GM19035 (cell line): ENCODE measurements at regions not wholly inside any gene's neighbourhood (a gene's known extent, or its start where the extent isn't known, plus 50 kb on each side); places are given as distances from the start of the nearest gene placed in this dataset.
A peak's percentile ranks its signal among the peaks of the same experiment; 100 is the strongest.

Source experiments
- ATAC-seq: cut with Tn5 transposase; IDR thresholded peaks from one replicate; pipeline ENCODE4 v1.9.1; 2021; ENCODE audit not compliant: unreplicated experiment

DNA sequence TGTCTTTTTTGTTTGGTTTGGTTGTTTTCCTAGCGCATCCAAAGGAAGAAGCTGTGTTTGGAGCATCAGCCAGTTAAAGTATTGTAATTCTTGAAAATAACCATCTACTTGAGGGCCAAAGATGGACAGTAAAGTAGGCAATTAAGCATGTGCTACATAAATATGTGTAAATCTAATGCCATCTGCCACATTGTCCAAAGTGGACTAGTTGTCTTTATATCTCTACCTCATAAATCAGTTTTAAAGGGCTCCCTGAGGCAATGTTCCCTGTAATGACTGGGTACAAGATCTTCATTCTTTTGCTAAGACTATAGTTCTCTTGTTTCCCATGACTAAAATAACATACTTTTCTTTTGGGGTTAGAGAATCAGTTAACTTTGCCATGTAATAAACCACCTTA is 460.0 kb upstream of the RARB start:
- ATAC-seq = no peak

DNA sequence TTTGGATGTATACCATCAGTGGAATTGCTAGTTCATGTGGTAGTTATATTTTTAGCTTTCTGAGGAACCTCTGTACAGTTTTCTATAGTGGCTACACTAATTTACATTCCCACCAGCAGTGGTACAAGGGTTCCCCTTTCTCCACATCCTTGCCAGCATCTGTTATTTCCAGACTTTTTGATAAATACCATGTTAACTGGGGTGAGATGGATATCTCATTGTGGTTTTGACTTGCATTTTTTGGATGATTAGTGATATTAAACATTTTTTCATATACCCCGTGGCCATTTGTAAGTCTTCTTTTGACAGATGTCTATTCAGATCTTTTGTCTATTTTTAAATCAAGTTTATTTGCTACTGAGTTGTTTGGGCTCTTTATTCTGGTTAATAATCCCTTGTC is 455.6 kb upstream of the RARB start:
- ATAC-seq = no peak

- ATAC-seq = no peak
Measured at GRCh38 chr3:24981309-24981708, 446.8 kb upstream of the RARB start.

GRCh38 chr3:24981924-24982323 is 446.1 kb upstream of the RARB start:
- no peak for ATAC-seq

DNA sequence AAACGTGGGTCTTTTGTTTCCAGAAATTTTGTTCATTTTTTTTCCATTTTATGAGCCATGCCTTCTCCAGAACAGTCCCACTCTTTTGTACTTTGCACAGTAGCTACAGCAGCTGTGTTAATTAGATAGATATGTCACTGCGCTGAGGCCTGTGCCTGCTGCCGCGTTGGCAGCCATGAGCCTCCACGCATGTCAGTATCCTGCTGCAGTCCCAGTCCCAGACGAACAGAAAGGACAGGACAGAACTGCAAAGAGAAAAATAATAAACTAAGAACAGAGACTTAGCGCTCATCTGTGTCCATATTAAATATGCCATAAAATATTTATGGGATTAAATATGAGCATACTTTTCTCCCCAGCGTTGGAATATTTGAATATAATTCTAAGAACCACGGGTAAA is 442.4 kb upstream of the RARB start:
- ATAC-seq = no peak

GRCh38 chr3:24986612-24987011 is 441.5 kb upstream of the RARB start:
- ATAC-seq = no peak

DNA sequence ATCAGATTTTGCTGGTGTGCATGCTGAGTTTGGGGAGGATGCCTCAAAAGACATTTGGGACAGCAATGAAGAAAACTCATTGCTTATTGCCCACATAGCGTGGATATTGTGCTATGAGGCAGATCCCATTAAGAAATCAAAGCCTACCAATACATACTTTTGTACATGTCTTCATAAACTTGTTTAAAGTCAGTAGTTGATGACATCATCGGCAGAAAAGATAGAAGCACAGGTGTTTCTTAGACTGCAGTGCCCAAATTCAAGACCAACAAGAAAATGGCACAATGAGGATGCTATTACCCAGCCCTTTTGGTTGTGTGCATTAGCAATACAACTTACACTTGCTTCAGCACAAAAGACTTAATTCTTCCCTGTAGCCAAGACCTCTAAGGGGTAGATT is 428.7 kb upstream of the RARB start:
- ATAC-seq = no peak

DNA sequence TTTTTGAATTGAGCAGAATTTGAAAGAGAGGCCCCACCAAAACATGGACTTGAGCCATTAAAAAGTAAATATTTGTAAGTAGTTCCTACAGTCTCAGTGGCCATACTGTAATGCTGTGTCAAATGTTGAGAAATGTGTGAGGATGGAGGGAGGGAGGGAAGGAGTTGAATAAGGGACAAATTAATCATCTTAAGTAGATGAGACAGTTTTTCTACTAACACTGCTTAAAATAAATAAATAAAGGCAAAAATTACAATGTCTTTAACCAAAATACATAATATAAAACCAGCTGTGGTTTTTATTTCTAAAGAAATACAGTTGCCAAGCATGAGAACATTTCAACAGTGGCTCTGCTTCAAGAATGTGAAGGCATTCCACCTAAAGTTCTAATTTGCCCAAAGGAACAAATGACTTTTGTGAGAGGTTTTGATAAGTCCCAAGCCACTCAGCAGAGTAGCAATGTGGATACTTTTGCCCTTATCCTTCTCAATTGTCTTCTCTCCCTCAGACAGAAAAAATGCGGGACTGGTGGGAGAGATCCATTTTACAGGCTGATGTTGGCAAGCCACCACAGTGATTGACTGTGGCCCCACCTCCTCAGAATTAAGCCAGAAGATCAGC is 427.0 kb upstream of the RARB start:
- ATAC-seq = no peak

- ATAC-seq = no peak
Measured at GRCh38 chr3:25002052-25002451, 426.0 kb upstream of the RARB start.

DNA sequence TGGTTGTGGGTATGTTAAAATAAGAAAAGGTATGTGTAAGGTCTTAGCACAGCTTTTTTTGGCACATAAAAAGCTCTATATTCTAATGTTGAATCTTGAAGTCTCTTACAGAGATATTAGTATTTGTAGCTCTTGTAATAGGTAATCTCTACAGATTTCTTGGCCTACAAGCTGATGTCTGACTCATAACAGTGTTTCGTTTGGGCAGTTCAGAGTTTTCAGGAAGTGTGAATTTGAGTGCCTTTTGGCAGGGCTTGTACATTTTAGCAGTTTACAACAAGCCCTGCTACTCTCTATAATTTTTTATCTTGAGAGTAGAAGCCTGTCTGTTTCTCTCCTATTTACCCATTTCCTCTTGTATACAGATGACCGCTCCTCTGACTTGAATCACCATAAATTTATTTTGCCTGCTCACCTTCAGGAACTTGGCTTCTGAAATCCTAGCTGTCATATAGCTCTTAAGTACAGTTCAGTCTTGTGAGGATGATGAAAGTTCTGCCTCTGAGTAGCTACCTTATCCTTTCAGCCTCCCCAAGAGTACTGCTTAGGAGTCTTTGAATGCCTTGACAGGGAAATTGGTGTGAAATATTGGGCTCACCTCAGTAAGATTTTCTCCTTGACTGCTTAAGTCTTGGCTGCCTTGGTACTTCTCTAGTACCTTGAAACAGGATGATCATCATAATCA is 419.9 kb upstream of the RARB start:
- ATAC-seq = peak; percentile 99

DNA sequence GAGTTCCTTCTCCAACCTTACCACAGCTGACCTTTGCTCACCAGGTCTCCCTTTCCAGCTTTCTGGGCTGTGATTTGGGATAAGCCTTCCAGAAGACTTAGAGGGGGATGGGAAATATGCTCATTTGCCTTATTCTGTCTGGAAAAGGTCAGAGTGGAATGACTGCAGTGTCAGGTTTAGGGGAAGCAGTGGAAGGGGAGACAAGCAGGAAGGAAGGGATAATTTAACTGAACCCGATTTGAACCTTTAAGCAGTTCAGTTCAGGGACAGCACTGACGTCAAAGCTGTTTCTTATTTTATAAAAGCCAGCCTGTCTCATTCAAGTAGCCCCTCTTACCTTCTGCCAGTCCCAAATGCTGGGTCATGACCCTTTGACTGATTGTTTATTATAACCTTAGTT is 418.4 kb upstream of the RARB start:
- ATAC-seq = no peak

- no peak for ATAC-seq
Measured at GRCh38 chr3:25015599-25015998, 412.5 kb upstream of the RARB start.

- ATAC-seq = no peak
Measured at GRCh38 chr3:25018909-25019308, 409.2 kb upstream of the RARB start.

GRCh38 chr3:25019506-25019905 is 408.6 kb upstream of the RARB start:
- no peak for ATAC-seq

GRCh38 chr3:25021816-25022215 is 406.2 kb upstream of the RARB start:
- no peak for ATAC-seq

DNA sequence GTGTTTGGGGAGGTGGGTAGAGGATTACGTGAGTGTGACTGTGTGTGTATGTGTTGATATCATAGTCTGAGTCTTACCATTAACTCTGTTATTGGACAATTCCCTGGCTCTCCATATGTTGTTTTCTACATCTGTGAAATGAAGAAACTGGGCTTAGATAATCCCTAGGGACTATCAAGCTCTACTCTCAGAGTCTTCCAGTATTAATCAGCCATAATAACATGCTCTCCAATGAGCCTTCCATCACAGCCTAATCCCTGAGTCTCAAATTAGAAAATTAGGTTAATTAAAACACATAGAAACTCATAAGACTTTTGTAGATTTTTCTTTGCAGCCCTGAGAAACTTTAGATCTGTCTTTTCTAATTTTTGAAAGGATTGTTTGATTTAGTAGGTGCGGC is 404.2 kb upstream of the RARB start:
- ATAC-seq = no peak

GRCh38 chr3:25025236-25025635 is 402.8 kb upstream of the RARB start:
- ATAC-seq = no peak

- no peak for ATAC-seq
Measured at GRCh38 chr3:25027650-25028049, 400.4 kb upstream of the RARB start.

- ATAC-seq = no peak
Measured at GRCh38 chr3:25029820-25030219, 398.2 kb upstream of the RARB start.

- ATAC-seq = no peak
Measured at GRCh38 chr3:25032344-25032743, 395.7 kb upstream of the RARB start.

- ATAC-seq = peak; percentile 79
Measured at GRCh38 chr3:25033407-25034029, 394.5 kb upstream of the RARB start.

DNA sequence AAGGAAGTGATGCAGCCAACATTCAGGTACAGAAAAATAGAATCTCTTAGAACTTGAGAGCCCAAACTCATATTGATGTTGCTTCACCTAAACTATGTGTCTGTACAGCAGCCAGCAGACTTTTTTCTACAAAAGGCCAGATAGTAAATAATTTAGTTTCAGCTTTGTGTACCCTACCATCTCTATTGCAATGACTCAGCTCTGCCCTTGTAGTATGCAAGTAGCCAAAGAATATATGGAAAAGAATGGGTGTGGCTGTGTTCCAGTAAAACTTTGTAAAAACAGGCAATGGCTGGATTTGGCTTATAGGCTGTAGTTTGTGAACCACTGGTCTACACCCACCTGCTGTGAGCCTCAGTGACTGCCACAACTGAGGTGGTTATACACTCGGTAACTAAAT is 392.5 kb upstream of the RARB start:
- no peak for ATAC-seq

DNA sequence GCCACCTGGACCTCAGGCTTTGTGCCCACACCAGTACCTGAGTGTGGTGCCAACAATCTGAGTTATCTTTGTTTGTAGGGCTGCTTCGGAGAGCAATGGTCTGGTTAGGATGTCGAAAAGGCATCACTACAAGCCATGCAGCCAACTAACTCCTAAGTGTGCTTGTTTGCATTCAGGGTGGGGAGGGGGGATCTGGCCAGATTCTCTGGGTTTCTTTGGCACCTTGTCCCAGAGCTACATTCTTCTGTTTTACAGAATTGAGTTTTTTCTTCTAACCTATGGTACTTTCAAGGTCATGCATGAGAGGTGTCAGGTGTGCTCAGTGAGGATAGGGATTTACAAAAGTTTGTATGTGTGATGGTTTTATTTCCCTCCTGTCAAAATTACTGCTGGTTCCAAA is 391.4 kb upstream of the RARB start:
- no peak for ATAC-seq
